Inferior parietal cortex (tissue), 1 donor: ENCODE measurements at regions not wholly inside any gene's neighbourhood (a gene's known extent, or its start where the extent isn't known, plus 50 kb on each side); places are given as distances from the start of the nearest gene placed in this dataset.

Experiments used
- DNase-seq: peaks from one replicate; pipeline ENCODE4 v3.0.0-alpha.2; 2016; ENCODE audit errors: extremely low spot score

DNA sequence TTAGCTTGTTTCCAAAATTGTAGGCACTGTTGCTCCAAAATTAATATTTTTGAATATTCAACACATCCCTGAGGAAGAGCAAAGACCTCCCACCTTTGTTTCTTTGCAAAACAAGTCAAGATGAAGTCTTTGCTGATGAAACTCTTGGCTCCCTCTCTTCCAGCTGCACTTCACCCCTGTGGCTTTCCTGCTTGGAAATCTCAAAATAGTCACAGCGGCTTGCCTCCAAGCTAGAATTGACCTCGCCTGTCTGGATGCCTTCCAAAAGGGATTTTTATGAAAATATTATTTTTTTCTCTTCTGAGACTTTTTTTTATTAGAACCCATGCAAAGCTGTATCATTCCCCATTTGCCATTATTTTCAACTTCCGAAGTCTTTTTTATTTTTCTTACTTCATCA is 71.1 kb upstream of the MROH9 start:
- no peak for DNase-seq

DNA sequence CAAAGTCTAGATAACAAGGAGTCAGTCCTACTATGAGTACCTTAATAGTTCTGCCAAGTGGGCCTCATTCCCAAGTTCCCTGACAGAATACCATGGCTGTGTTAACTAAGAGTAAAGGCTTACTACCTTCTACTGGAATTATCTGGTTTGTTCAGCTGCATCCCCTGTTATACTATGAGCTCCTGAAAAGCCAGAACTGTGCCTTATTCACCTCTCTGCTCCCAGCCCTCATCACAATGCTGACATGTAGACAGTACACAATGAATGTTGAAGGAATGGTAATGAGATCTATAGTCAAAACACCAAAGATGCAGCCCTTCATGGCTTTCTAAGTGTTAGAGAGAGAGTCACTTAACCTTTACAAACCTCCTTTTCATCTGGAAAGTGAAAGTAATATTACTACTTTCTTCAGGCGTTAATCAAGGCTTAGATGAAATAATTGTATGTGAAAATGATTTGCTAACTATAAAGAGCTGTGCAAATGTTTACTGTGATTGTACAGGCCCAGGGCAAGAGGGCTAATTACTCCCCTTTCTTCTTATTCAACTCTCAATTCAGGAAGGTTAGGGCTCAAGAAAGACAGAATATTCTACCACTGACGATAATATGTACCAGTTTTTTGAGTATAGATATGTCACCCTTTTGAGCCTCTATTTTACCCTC is 70.3 kb upstream of the MROH9 start:
- DNase-seq = no peak

DNA sequence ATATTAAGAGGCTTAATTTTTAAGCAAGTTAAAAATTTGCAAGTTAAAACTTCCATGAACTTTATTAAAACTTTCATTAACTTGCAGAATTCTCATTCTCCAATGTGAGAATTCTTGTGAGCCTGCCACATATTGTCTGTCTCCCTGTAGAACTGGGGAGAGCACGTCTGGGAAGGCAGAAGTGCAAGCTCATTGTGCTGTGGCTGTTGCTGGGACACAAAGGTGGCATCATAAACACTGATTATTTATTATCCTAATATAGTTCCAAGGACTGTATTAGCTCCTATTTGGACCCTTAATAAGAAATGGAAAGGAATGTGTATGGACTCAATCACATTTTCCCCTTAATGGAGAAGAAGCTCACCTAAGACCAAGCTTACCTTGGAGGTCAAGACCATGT is 68.7 kb upstream of the MROH9 start:
- DNase-seq = no peak

DNA sequence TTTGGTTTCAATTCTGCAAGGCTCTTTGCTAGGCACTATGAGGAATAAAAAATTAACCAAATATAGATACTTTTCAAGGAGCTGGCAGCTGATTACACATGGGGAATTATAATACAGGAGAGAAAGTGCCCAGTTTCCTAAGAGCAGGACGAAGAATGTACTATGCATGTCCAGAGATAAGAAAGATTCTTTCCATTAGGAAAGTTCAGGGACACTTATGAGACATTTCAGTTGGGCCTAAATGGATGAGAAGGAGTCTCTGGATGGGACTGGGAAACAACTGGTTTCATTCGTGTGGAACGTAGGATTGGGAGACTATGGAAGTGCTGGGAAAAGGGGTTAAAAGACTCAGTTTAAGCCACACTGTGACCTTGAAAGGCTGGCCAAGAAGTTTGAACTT is 63.5 kb upstream of the MROH9 start:
- DNase-seq = no peak

DNA sequence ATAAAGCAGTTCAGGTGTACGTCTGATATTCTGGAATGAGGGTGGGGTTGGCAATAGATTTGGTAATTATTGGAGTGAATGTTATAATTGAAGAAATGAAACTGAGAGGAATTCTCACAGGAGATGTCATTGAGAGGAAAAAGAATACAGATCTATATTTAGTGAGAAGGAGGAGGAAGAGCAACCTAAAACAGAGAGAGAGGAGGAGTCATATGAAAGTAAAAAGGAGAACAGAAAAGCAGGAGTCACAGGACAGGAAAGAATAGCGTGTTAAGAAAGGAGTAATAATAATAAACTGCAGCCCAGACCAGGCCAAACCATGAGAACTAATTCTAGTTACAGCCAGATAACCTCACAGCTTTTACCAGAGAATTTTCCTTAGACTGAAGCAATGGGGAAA is 62.7 kb upstream of the MROH9 start:
- no peak for DNase-seq

DNA sequence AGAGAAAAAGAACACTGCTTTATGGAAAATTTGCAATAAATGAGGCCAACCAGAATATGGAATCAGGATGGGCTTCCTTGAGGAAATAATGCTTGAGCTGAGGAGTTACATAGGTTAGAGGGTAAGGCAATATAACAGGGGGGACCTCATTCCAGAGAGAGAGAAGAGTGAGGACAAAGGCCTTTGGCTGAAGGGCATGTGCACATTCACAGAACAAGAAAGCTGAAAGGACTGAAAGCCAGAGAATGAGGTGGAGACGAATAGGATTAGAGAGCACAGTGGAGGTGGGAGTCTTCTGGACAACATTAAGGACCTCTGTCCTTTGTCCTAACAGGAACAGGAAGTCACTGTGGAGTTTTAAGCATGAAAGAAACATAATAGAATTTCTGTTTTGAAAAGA is 60.7 kb upstream of the MROH9 start:
- DNase-seq = no peak

DNA sequence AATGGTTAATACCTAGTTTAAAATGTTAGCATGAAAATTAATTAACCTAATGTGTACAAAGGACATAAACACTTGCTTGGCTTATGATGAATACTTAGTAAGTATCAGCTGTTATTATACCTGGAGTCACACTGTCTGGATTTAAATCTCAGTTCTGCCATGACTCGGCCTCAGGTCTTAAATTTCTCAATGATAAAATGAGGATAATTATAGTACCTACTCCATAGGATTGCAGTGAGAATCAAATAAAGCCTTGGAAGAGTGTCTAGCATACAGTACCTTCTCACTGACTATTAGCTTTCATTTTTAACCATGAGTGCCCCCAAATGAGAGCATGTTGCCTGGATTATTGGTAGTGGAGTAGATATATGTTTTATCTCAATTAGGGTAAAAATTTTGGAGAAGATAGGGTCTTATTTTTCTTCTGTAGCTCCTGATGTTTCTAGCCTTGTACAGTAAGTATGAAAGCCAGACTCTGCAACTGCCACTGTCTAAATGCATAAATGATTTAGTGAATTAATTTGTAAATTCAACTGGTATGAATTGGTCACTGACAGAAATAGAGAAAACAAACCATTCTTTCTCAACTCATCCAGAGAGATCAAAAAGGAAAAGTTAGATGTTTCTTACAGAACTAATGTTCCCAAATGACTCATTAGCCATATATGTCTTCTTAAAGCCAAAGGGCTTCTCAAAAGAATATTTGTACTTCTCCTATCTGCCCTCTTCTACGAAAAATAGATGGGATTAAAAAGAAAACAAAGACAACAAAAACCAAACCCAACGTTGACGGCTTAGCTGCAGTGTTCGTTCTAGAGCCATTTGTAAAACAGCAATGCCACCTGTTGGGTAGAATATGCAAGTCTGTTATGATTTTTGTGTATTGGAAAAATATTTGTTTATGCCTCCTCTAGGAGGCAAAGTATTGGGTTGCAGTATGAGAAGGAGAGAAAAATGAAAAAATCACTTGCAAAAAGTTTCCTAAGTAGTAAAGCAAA is 53.8 kb upstream of the MROH9 start:
- DNase-seq = peak; percentile 58
